Subcutaneous abdominal adipose tissue (tissue), 5 donors: ENCODE measurements at regions not wholly inside any gene's neighbourhood (a gene's known extent, or its start where the extent isn't known, plus 50 kb on each side); places are given as distances from the start of the nearest gene placed in this dataset.

Experiments used
- H3K27ac ChIP-seq: one replicate; pipeline ENCODE4 v1.7.0; 2013; ENCODE audit warnings: low read depth, mild to moderate bottlenecking, inconsistent platforms, low read length, moderate library complexity
- H3K27me3 ChIP-seq, 5 donors: one replicate each; pipeline ENCODE4 v1.7.0; 2013; ENCODE audit warnings: low read length in 5 of 5, inconsistent platforms in 1 of 5; ENCODE audit not compliant: control insufficient read depth in 5 of 5, insufficient read depth in 4 of 5
- H3K36me3 ChIP-seq, 5 donors: one replicate each; pipeline ENCODE4 v1.7.0; 2013; ENCODE audit warnings: low read length in 5 of 5; ENCODE audit not compliant: control insufficient read depth in 5 of 5, insufficient read depth in 5 of 5
- H3K4me1 ChIP-seq, 5 donors: one replicate each; pipeline ENCODE4 v1.7.0; 2013; ENCODE audit warnings: low read length in 5 of 5, mild to moderate bottlenecking in 3 of 5, moderate library complexity in 1 of 5; ENCODE audit not compliant: control insufficient read depth in 5 of 5, insufficient read depth in 5 of 5
- H3K4me3 ChIP-seq, 5 donors: one replicate each; pipeline ENCODE4 v1.7.0; 2013; ENCODE audit warnings: low read length in 5 of 5, low read depth in 1 of 5
- H3K9ac ChIP-seq, 5 donors: one replicate each; pipeline ENCODE4 v1.7.0; 2013; ENCODE audit warnings: low read length in 5 of 5, mild to moderate bottlenecking in 4 of 5, moderate library complexity in 3 of 5
- H3K9me3 ChIP-seq, 5 donors: one replicate each; pipeline ENCODE4 v1.7.0; 2013; ENCODE audit warnings: low read length in 5 of 5; ENCODE audit not compliant: control insufficient read depth in 5 of 5
- donor health status: healthy.
- donor health status: healthy.
- donor health status: healthy.
- donor health status: healthy.
- donor health status: healthy.

DNA sequence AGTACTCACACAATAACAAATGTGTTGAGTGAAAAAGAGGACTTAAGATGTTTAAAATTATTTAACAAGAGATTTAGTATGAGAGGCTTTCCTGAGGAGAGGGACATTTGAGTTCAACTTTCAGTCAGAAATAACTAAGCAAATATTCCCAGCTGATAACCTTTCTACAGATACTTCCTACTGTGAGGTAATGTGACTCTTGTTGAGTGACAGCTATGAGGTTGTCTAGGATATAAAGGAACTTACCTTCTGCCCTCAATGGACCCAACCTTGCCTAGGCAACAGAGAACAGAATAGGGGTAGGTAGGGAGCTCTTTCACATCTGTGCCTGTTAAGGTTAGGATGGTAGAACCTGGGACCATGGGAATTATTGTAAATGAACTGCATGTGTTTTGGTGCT is 54.7 kb downstream of the GLUD2 start:
- no peak overlapping the region for H3K9ac ChIP-seq

DNA sequence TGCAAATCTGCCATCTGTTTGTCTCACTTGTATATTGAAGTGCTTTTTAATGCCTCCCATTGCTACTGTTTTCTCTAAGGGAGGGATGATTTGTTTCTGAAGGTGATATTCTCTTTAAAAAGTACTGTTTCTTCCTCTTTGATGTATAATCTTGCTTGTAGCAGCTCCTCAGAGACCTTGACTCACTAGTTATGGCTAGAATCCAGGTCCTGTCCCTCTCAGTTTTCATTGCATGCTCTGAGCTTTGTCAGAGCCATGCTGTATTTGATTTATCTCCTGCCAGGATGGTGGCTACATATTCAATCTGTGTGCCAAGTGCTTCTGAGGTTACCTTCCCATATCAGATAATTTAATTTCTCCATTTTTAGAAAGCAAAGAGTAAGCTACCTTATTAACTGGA is 56.0 kb downstream of the GLUD2 start:
- no peak overlapping the region for H3K9ac ChIP-seq
- H3K4me1 ChIP-seq: no peaks in the 10 kb centered on the region
- H3K4me3 ChIP-seq: no peak overlapping the region
- peaks cover 0 to 3% (median 0%) of the 10 kb centered on the region in 5 donors for H3K9me3 ChIP-seq
- H3K36me3 ChIP-seq: no peaks in the 10 kb centered on the region
- no peak overlapping the region for H3K27ac ChIP-seq
- no peaks in the 10 kb centered on the region for H3K27me3 ChIP-seq

More for the DNA sequence above, 54.7 kb downstream of the GLUD2 start:
- Histone ChIP-seq H3K36me3 (no peaks in the 10 kb centered on the region), H3K4me1 (no peaks in the 10 kb centered on the region), H3K27ac (no peak overlapping the region), H3K27me3 (no peaks in the 10 kb centered on the region), H3K4me3 (no peak overlapping the region), H3K9me3 (peaks cover 0 to 3% (median 0%) of the 10 kb centered on the region in 5 donors)

DNA sequence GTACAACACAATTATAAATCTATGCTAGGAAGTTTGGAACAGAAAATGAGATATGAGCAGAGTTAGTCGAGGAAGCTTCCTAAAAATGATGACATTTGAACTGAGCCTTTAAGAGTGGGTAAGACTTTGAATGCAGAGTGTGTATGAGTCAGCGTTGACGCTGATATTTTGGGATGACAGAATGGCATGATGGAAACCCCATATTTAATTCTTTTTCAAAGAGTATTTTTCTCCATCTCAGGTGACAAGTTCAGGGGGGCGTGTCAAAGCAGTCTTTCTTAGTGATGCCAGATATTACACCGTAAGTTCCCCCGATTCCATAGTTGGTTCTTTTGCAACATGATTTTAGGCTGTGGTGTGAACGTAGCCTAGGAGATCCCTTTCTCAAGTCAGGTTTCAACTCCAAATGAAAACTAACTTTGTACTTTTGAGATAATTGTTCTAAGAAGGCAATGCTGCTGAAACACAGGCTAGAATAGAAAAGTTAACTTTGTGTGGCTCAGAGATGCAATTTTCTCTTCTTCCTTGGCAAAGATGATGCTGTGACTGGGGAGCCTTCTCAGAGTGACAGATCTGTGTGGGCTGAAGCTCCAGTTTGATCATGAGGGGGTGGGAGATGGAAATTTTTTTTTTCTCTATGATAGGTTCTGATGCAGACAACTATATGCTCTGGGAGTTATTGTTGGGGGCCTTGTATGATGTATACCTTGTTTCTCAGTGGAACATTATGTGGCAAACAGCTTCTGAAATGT is 59.2 kb downstream of the GLUD2 start:
- H3K27ac ChIP-seq: no peak overlapping the region
- peaks cover 0 to 3% (median 0%) of the 10 kb centered on the region in 5 donors for H3K27me3 ChIP-seq

DNA sequence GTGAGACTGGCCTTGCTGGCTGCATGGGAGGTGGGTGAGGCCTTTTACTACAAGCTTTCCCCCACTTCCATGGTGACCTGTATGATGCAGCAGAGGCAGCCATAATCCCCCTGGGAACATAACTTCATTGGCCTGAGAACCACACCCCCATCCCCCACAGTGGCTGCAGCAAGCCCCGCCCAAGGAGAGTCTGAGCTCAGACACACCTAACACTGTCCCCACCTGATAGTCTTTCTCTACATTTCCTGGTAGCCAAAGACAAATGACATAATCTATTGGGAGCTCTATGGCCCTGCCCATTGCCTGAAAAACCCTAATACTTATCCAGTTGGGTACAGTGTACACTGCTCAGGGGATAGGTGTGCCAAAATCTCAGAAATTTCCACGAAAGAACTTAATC is 62.6 kb downstream of the GLUD2 start:
- no peak overlapping the region for H3K4me3 ChIP-seq
- no peak overlapping the region for H3K27ac ChIP-seq
- peaks cover 0 to 12% (median 3%) of the 10 kb centered on the region in 5 donors for H3K9me3 ChIP-seq
- no peak overlapping the region for H3K9ac ChIP-seq
- peaks cover 0 to 3% (median 0%) of the 10 kb centered on the region in 5 donors for H3K27me3 ChIP-seq
- no peaks in the 10 kb centered on the region for H3K36me3 ChIP-seq
- no peaks in the 10 kb centered on the region for H3K4me1 ChIP-seq

More for the DNA sequence above, 59.2 kb downstream of the GLUD2 start:
- Histone ChIP-seq H3K4me3 (no peak overlapping the region), H3K4me1 (no peaks in the 10 kb centered on the region), H3K36me3 (no peaks in the 10 kb centered on the region), H3K9me3 (peaks cover 0 to 12% (median 3%) of the 10 kb centered on the region in 5 donors), H3K9ac (no peak overlapping the region)

DNA sequence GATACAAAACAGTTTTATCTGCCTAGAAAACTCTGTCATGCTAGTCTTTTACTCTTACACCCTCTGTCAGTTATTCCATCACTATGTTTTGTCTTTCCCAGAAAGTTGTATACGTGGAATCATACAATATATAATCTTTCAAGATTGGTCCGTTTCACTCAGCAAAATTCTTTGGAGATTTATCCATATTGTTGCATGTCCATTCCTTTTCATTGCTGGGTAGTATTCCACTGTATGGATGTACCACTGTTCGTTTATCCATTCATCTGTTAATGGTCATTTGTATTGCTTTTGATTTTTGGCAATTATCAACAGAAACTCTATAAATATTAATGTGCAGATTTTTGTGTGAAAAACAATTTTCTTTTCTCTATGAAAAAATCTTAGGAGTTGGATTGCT is 63.1 kb downstream of the GLUD2 start:
- no peak overlapping the region for H3K9ac ChIP-seq
- no peak overlapping the region for H3K4me3 ChIP-seq
- no peaks in the 10 kb centered on the region for H3K4me1 ChIP-seq
- peaks cover 0 to 3% (median 0%) of the 10 kb centered on the region in 5 donors for H3K27me3 ChIP-seq
- H3K36me3 ChIP-seq: no peaks in the 10 kb centered on the region
- peaks cover 0 to 12% (median 3%) of the 10 kb centered on the region in 5 donors for H3K9me3 ChIP-seq
- H3K27ac ChIP-seq: no peak overlapping the region

DNA sequence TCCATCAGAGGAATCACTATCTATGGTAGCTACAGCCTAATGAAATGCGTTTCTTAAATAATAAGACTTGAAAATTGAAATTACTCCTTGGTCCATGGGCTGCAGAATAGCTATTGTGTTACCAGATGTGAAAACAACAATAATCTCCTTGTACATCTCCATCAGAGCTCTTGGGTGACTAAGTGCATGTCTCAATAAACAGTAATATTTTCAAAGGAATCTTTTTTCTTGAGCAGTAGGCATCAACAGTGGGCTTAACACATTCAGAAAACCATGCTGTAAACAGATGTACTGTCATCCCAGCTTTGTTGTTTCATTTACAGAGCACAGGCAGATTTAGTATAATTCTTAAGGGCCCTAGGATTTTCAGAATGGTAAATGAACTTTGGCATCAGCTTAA is 67.3 kb downstream of the GLUD2 start:
- no peak overlapping the region for H3K4me3 ChIP-seq
- peaks cover 0 to 3% (median 0%) of the 10 kb centered on the region in 5 donors for H3K27me3 ChIP-seq
- H3K36me3 ChIP-seq: no peaks in the 10 kb centered on the region
- H3K9me3 ChIP-seq: peaks cover 0 to 10% (median 0%) of the 10 kb centered on the region in 5 donors
- no peak overlapping the region for H3K27ac ChIP-seq
- no peaks in the 10 kb centered on the region for H3K4me1 ChIP-seq
- H3K9ac ChIP-seq: no peak overlapping the region

DNA sequence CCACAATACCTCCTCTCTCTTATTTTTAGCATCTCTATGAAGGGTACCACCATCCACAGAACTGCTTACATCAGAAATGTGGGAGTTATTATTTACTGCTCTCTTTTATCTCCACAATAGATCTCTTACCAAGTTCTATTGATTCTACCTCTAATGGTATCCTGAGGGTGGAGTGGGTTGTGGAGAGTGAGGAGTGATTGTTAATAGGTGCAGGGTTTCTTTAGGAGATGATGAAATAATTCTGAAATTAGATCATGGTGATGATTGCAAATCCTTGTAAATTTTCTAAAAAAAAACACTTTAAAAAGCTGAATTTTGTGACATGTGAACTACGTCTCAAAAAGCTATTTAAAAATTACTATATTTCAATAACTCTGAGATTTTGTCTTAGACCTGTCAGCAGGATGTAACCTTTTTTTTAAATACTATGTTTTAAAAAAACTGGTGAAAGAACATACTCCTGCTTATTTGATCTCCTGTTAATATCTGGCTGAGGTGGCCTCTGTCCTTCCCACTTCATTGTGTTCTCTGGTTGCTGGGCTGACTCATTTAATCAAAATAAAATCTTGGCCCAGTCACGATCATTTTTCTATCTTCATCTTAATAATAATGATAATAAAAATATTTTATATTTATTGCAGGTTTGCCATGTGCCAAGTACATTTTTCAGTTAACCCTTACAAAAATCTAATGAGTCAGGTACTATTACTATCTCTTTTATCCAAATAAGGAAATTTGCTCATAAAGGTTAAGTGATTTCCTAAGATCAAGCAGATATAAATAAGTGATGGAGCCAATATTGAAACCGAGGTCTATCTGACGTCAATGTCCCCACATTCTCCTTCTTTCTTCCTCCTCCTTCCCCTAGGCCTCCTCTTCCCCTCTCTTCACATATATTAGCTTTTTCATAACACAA is 73.5 kb downstream of the GLUD2 start:
- Histone ChIP-seq H3K4me1 (no peaks in the 10 kb centered on the region), H3K27me3 (no peaks in the 10 kb centered on the region), H3K36me3 (no peaks in the 10 kb centered on the region), H3K4me3 (no peak overlapping the region), H3K9ac (no peak overlapping the region), H3K27ac (no peak overlapping the region), H3K9me3 (no peaks in the 10 kb centered on the region)

DNA sequence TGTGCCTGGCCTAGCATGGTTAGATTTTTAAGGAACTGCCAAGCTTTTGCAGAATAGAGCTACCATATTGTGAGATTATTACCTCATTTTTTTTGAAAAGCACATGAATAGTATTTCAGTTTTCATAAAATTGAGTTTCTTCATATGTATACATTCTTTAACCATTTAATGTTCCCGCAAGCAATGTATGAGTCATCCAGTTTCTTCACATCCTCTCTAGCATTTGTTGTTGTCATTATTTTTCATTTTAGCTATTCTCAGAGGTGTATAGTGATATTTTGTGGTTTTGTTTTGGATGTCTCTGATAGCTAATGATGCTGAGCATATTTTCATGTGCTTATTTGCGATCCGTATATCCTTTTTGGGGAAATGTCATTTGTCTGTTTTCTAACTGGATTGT is 74.9 kb downstream of the GLUD2 start:
- no peaks in the 10 kb centered on the region for H3K9me3 ChIP-seq
- no peak overlapping the region for H3K9ac ChIP-seq
- H3K27me3 ChIP-seq: no peaks in the 10 kb centered on the region
- no peaks in the 10 kb centered on the region for H3K36me3 ChIP-seq
- no peak overlapping the region for H3K4me3 ChIP-seq
- H3K27ac ChIP-seq: no peak overlapping the region
- no peaks in the 10 kb centered on the region for H3K4me1 ChIP-seq

DNA sequence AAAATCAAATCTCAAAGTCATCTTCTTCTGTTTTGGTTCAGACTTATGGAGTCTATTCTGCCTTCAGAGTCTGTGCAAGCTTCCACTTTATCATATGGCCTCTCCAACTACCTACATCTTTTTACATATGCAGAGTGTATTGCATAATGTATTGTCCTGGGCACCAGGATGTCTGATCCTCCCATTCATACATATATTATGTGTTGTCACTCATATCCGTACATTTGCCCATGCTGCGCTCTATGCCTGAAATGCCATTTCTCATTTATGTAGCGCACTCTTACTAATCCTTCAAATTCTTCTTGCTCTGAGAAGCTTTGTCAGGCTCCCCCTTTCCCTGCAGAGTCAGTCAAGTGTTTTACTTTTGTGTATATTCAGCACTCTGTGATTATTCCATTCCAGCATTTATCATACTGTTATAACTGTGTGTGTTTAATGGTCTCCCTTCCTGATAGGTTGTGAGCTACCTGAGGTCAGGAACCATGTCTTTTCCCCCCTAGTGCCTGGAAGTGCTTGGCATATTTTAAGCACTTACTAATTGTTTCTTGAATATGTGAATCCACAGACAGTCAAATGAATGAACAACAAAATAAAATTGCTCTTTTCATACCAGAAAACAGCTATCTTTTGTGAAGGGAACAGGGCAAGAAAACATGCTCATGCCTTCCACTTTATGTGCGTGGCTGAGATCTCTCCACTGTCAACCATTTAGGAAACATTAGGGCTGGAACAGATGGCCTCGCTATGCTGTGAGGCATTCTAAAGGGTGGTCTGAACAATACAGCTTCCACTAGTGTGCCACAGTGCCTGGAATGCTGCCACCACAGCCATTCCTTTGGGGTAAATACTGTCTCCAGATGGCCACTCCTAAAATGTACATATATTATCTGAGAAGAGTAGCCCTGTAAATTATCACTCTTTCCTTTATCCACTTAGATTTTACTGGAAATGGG is 81.8 kb downstream of the GLUD2 start:
- H3K9ac ChIP-seq: no peak overlapping the region
- no peaks in the 10 kb centered on the region for H3K9me3 ChIP-seq
- no peak overlapping the region for H3K4me3 ChIP-seq
- H3K27me3 ChIP-seq: no peaks in the 10 kb centered on the region
- peaks cover 0 to 3% (median 0%) of the 10 kb centered on the region in 5 donors for H3K4me1 ChIP-seq
- H3K36me3 ChIP-seq: no peaks in the 10 kb centered on the region
- no peak overlapping the region for H3K27ac ChIP-seq
